Cardiac fibroblast (primary cell): ENCODE measurements at regions not wholly inside any gene's neighbourhood (a gene's known extent, or its start where the extent isn't known, plus 50 kb on each side); places are given as distances from the start of the nearest gene placed in this dataset.

Experiments used
- DNase-seq, 2 donors: peaks; one replicate each; pipeline versions ENCODE4 v3.0.0 to v3.0.0-alpha.2; 2010; ENCODE audit warnings: low read depth in 2 of 2
- H3K4me3 ChIP-seq, 2 donors: replicated peaks in 1 of 2; 1 replicate in 1 of 2; 2 replicates in 1 of 2; pipeline ENCODE4 v1.5.1; 2011; ENCODE audit warnings: low read depth in 2 of 2, low read length in 2 of 2, mild to moderate bottlenecking in 2 of 2, moderate library complexity in 1 of 2
- TF ChIP-seq, protein P1 (sequence below): IDR thresholded peaks from one replicate; pipeline ENCODE4 v1.5.1; 2011; ENCODE audit warnings: low read depth, mild to moderate bottlenecking, low read length, inconsistent platforms

GRCh38 chr5:3715062-3715461, 119.4 kb downstream of the IRX1 start:
- TF ChIP-seq, protein P1, sequence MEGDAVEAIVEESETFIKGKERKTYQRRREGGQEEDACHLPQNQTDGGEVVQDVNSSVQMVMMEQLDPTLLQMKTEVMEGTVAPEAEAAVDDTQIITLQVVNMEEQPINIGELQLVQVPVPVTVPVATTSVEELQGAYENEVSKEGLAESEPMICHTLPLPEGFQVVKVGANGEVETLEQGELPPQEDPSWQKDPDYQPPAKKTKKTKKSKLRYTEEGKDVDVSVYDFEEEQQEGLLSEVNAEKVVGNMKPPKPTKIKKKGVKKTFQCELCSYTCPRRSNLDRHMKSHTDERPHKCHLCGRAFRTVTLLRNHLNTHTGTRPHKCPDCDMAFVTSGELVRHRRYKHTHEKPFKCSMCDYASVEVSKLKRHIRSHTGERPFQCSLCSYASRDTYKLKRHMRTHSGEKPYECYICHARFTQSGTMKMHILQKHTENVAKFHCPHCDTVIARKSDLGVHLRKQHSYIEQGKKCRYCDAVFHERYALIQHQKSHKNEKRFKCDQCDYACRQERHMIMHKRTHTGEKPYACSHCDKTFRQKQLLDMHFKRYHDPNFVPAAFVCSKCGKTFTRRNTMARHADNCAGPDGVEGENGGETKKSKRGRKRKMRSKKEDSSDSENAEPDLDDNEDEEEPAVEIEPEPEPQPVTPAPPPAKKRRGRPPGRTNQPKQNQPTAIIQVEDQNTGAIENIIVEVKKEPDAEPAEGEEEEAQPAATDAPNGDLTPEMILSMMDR: no peak
- no peak for DNase-seq
- H3K4me3 ChIP-seq: no peak overlapping the region

GRCh38 chr5:3729631-3730030, 134.0 kb downstream of the IRX1 start:
- TF ChIP-seq, protein P1: no peak
- no peak overlapping the region for H3K4me3 ChIP-seq
- no peak for DNase-seq

- TF ChIP-seq, protein P1: no peak
- H3K4me3 ChIP-seq: no peak overlapping the region
- DNase-seq: no peak
Observed at GRCh38 chr5:3734632-3735031, 139.0 kb downstream of the IRX1 start.

- no peak overlapping the region for H3K4me3 ChIP-seq
- no peak for DNase-seq
- TF ChIP-seq, protein P1: no peak
Observed at GRCh38 chr5:3736466-3736865, 140.8 kb downstream of the IRX1 start.

GRCh38 chr5:3736926-3737325, 141.3 kb downstream of the IRX1 start:
- no peak for DNase-seq
- no peak overlapping the region for H3K4me3 ChIP-seq
- TF ChIP-seq, protein P1: no peak

DNA sequence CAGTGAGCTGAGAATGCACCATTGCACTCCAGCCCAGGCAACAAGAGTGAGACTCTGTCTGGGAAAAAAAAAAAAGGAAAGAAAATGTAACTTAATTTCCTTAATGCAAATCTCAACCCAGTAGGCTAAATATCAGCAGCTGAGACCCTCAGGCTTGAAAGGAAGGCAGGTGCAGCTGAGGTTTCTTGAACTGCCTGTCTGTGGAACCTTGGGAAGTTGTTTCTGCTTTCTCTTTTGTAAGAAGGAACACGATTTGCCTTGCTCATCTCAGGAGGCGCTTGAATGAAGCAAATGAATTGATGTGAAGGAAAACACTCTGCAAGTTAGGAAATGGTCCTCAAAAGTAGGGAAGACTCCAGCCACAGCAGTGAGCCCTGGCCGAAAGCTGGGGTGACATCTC, 143.3 kb downstream of the IRX1 start:
- H3K4me3 ChIP-seq: no peak overlapping the region
- TF ChIP-seq, protein P1: no peak
- no peak for DNase-seq
